Lower lobe of right lung (tissue), 2 donors: ENCODE measurements at regions not wholly inside any gene's neighbourhood (a gene's known extent, or its start where the extent isn't known, plus 50 kb on each side); places are given as distances from the start of the nearest gene placed in this dataset.
A peak's percentile ranks its signal among the peaks of the same experiment; 100 is the strongest.
"Not testable (repeated sequence)": the region's sequence is repeated elsewhere in the genome, so short reads cannot be mapped to it uniquely, and the experiment has no call there.

ENCODE experiments used
- ATAC-seq, 2 donors: fragments of 200-7000 bp; cut with Tn5 transposase; one replicate each; pipeline ENCODE4 v1.9.1; 2020 to 2022; ENCODE audit warnings: mild to moderate bottlenecking in 2 of 2, moderate library complexity in 2 of 2
- DNase-seq: peaks from one replicate; pipeline ENCODE4 v3.0.0-alpha.2; 2020
- H3K27ac ChIP-seq: fragments of 200-600 bp; one replicate; pipeline ENCODE4 v1.8.0; 2022
- H3K27me3 ChIP-seq: fragments of 200-600 bp; one replicate; pipeline ENCODE4 v1.8.0; 2022; ENCODE audit warnings: low read depth
- H3K36me3 ChIP-seq: fragments of 200-600 bp; one replicate; pipeline ENCODE4 v1.8.0; 2022; ENCODE audit warnings: mild to moderate bottlenecking
- H3K4me1 ChIP-seq: fragments of 200-600 bp; one replicate; pipeline ENCODE4 v1.8.0; 2022
- H3K4me3 ChIP-seq: fragments of 200-600 bp; one replicate; pipeline ENCODE4 v1.8.0; 2022; ENCODE audit warnings: mild to moderate bottlenecking
- H3K9me3 ChIP-seq: fragments of 200-600 bp; one replicate; pipeline ENCODE4 v1.8.0; 2022
- CTCF ChIP-seq: fragments of 200-600 bp; IDR thresholded peaks from one replicate; pipeline ENCODE4 v1.8.0; 2022; ENCODE audit warnings: antibody characterized with exemption, mild to moderate bottlenecking
- intact Hi-C: fragments of 100-400 bp; cut with DNase I; formaldehyde crosslinking; loops from one replicate; pipeline ENCODE4 v1.11.0; 2022
- donor health status: DM: no; HTN: yes; CAD: no; lungs with severe emphysema.

- no peak overlapping the region for H3K27ac ChIP-seq
- H3K9me3 ChIP-seq: no peaks in the 10 kb centered on the region
- no peaks in the 10 kb centered on the region for H3K27me3 ChIP-seq
- DNase-seq: no peak
- H3K4me1 ChIP-seq: no peaks in the 10 kb centered on the region
- H3K36me3 ChIP-seq: no peaks in the 10 kb centered on the region
- no peak for ATAC-seq
- H3K4me3 ChIP-seq: no peak overlapping the region
- TF ChIP-seq CTCF: no peak
- intact Hi-C loops: no loop called here
These were observed 68.0 kb upstream of the ZNF157 start for GRCh38 chrX:47302396-47302795.

- H3K9me3 ChIP-seq, ATAC-seq, H3K4me1 ChIP-seq, H3K4me3 ChIP-seq, H3K36me3 ChIP-seq, H3K27me3 ChIP-seq, intact Hi-C loops, DNase-seq, H3K27ac ChIP-seq: not testable (repeated sequence)
These were observed 63.8 kb upstream of the ZNF157 start for GRCh38 chrX:47306471-47307023.

- TF ChIP-seq CTCF: peak; percentile 37
- Histone ChIP-seq H3K9me3 (no peaks in the 10 kb centered on the region), H3K4me3 (no peak overlapping the region), H3K36me3 (no peaks in the 10 kb centered on the region), H3K27me3 (no peaks in the 10 kb centered on the region), H3K27ac (no peak overlapping the region), H3K4me1 (no peaks in the 10 kb centered on the region)
- peak; percentile 86 to 89 for ATAC-seq
- intact Hi-C loops: no loop called here
- DNase-seq: peak; percentile 54
These were observed 58.2 kb upstream of the ZNF157 start for GRCh38 chrX:47311932-47312774.

GRCh38 chrX:47313056-47313455 lies 57.3 kb upstream of the ZNF157 start:
- no peak for ATAC-seq
- intact Hi-C loops: no loop called here
- TF ChIP-seq CTCF: no peak
- Histone ChIP-seq H3K27ac (no peak overlapping the region), H3K4me1 (no peaks in the 10 kb centered on the region), H3K36me3 (no peaks in the 10 kb centered on the region), H3K9me3 (no peaks in the 10 kb centered on the region), H3K4me3 (no peak overlapping the region), H3K27me3 (no peaks in the 10 kb centered on the region)
- DNase-seq: no peak

GRCh38 chrX:47316276-47317025 lies 53.9 kb upstream of the ZNF157 start:
- no peak for ATAC-seq
- no peak overlapping the region for H3K4me3 ChIP-seq
- DNase-seq: no peak
- H3K4me1 ChIP-seq: no peaks in the 10 kb centered on the region
- no peaks in the 10 kb centered on the region for H3K36me3 ChIP-seq
- H3K9me3 ChIP-seq: no peaks in the 10 kb centered on the region
- no peak overlapping the region for H3K27ac ChIP-seq
- intact Hi-C loops: no loop called here
- TF ChIP-seq CTCF: no peak
- H3K27me3 ChIP-seq: no peaks in the 10 kb centered on the region
